Left ventricle myocardium inferior (tissue), 1 donor: ENCODE measurements at regions not wholly inside any gene's neighbourhood (a gene's known extent, or its start where the extent isn't known, plus 50 kb on each side); places are given as distances from the start of the nearest gene placed in this dataset.

Experiments
- DNase-seq: peaks from one replicate; pipeline ENCODE4 v3.0.0-alpha.2; 2020
- H3K27ac ChIP-seq: fragments of 200-600 bp; replicated peaks from 2 replicates; pipeline ENCODE4 v1.8.0; 2021
- H3K27me3 ChIP-seq: fragments of 200-600 bp; 2 replicates; pipeline ENCODE4 v1.8.0; 2021; ENCODE audit warnings: low read depth
- H3K36me3 ChIP-seq: fragments of 200-600 bp; 2 replicates; pipeline ENCODE4 v1.8.0; 2021
- H3K4me1 ChIP-seq: fragments of 200-600 bp; 2 replicates; pipeline ENCODE4 v1.8.0; 2021
- H3K4me3 ChIP-seq: fragments of 200-600 bp; 2 replicates; pipeline ENCODE4 v1.8.0; 2021; ENCODE audit warnings: mild to moderate bottlenecking, moderate library complexity
- H3K9me3 ChIP-seq: fragments of 200-600 bp; replicated peaks from 2 replicates; pipeline ENCODE4 v1.8.0; 2021
- intact Hi-C: fragments of 100-400 bp; cut with micrococcal nuclease; formaldehyde crosslinking; loops from one replicate; pipeline ENCODE4 v1.11.0; 2022
- TF ChIP-seq, protein P1 (sequence below): fragments of 200-600 bp; IDR thresholded peaks from 2 replicates; pipeline ENCODE4 v1.8.0; 2021; ENCODE audit warnings: antibody characterized with exemption, mild to moderate bottlenecking, borderline replicate concordance
- donor health status: DM: no; HTN: yes; CAD: no; lungs with severe emphysema.

DNA sequence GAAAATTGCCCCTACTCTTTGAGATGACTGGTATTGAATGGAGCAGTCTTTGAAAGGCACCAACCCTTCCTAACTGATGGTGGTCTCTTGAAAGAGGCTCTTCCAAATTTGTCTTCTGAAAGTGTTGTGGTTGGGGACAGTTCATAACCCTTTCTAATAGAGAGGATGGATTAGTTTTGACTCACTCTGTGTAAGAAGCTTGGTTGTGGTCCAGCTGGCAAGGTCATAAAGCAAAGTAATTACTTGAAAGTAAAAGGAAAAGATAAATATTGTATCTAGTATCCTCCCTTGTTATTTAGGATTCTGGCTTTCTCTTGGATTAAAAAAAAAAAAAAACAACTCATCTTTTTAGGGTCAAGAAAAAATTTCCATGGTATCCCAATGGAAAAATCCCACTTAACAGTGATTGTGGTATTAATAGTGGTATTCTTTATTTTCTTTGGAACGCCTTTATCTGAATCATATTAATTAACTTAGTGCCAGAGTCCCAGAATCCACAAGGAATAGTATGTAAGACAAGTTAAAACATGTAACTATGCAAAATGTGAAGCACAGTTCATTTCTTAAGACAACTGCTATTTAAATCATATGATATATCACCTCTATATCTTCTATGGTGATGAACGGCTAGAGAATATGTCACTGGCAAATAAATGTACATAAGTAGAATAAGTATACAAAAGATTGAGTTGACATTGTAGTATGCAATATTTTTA lies 469.3 kb upstream of the CDIN1 start:
- intact Hi-C loops, result no loop called here

DNA sequence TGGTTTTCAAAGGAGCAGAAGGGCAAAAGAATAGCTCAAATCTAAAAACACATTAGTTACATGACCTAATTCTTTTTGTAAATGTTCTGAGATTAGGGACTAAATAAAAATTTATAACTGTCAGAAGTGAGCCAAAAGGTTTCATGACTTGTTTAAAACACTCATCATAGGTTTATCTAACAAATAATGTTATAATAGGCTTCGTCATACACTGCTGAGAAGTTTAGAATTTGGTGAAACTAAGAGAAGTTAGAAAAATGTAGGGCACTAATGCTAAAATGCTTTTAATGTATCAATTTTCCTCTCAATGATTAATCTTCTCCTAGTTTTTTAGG lies 468.8 kb upstream of the CDIN1 start:
- Histone ChIP-seq H3K4me3 (no peak overlapping the region), H3K4me1 (peaks cover 16% of the 10 kb centered on the region), H3K36me3 (no peaks in the 10 kb centered on the region), H3K9me3 (no peaks in the 10 kb centered on the region), H3K27ac (no peak overlapping the region), H3K27me3 (no peaks in the 10 kb centered on the region)
- intact Hi-C loops, result no loop called here
- no peak for DNase-seq
- TF ChIP-seq, protein P1, sequence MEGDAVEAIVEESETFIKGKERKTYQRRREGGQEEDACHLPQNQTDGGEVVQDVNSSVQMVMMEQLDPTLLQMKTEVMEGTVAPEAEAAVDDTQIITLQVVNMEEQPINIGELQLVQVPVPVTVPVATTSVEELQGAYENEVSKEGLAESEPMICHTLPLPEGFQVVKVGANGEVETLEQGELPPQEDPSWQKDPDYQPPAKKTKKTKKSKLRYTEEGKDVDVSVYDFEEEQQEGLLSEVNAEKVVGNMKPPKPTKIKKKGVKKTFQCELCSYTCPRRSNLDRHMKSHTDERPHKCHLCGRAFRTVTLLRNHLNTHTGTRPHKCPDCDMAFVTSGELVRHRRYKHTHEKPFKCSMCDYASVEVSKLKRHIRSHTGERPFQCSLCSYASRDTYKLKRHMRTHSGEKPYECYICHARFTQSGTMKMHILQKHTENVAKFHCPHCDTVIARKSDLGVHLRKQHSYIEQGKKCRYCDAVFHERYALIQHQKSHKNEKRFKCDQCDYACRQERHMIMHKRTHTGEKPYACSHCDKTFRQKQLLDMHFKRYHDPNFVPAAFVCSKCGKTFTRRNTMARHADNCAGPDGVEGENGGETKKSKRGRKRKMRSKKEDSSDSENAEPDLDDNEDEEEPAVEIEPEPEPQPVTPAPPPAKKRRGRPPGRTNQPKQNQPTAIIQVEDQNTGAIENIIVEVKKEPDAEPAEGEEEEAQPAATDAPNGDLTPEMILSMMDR, result no peak

More for the DNA sequence above, 469.3 kb upstream of the CDIN1 start:
- TF ChIP-seq, protein P1, result no peak
- Histone ChIP-seq H3K27me3 (no peaks in the 10 kb centered on the region), H3K9me3 (no peaks in the 10 kb centered on the region), H3K4me3 (no peak overlapping the region), H3K27ac (no peak overlapping the region), H3K36me3 (no peaks in the 10 kb centered on the region), H3K4me1 (peaks cover 17% of the 10 kb centered on the region)
- no peak for DNase-seq

DNA sequence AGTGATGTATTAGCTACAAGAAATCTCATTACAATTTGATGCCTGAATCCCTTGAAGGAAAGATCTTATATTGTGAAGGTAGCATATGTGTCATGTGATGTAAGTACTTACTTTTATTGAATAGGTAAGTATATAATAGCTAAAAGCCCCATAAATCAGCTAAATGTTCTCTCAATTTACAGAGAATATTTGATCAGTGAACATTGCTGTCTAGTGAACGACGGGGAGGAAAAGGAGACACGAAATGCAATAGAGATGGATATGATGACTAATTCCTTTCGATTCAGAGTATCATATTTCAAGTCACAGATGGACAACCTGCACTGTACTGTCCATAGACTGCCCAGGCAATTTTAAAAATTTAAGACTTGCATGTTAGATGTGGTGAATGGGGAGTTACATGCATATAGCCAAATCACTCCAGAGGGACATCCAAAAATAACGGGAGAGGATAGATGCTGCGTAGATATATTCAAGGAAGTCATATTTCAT lies 462.1 kb upstream of the CDIN1 start:
- intact Hi-C loops, result no loop called here
- H3K4me3 ChIP-seq, result no peak overlapping the region
- H3K27ac ChIP-seq, result no peak overlapping the region
- H3K27me3 ChIP-seq, result no peaks in the 10 kb centered on the region
- no peaks in the 10 kb centered on the region for H3K36me3 ChIP-seq
- no peak for DNase-seq
- H3K9me3 ChIP-seq, result no peaks in the 10 kb centered on the region
- H3K4me1 ChIP-seq, result peaks cover 7% of the 10 kb centered on the region
- TF ChIP-seq, protein P1, result no peak

DNA sequence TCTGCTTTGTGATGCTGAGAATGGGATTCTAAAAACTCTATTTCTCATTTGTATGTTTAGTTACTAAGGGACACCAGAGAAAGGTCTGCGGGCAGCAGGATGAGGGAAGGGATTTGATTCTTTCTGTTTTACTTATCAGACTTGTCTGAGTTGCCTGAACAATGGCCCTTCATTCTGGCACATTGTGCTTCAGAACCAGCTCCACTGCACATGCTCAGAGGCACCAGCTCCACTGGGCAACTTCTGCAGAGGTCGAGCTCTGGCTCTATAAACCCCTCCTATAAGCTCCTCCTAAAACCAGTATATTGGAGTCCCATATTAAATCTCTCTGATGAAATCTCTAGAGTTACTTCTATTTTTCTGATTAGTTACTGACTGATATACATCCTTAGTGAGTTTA lies 453.2 kb upstream of the CDIN1 start:
- no peaks in the 10 kb centered on the region for H3K4me1 ChIP-seq
- no peak for DNase-seq
- TF ChIP-seq, protein P1, result no peak
- H3K4me3 ChIP-seq, result no peak overlapping the region
- intact Hi-C loops, result no loop called here
- no peaks in the 10 kb centered on the region for H3K27me3 ChIP-seq
- no peaks in the 10 kb centered on the region for H3K9me3 ChIP-seq
- H3K27ac ChIP-seq, result no peak overlapping the region
- H3K36me3 ChIP-seq, result no peaks in the 10 kb centered on the region

DNA sequence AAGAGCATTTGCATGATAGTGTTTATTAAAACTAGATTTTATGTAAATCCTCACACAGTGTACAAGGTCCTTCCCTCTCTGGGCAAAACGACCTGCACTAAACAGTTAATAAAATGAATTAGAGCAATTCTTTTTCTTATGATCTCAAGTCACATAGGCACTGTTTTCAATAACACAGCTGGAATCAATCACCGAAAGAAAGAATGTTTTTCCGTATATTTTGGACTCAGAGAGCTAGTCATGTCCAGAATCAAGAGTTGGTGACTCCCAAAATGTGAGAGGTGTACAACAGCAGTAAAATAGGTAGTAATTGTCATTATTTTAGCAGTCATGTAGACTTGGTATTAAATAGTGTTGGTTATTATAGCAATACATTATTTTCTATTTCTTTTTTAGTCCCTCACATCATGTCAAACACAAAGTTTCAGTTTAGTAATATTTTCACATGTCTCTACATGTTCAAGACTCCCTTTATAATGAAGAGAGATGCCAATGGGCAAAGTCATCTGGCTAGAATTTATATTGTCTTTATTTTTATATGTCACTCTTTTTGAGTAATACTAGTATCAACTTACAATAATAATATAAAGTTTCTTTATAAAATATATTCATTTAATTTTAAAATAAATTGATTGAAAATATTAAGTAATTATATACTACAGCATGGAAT lies 448.6 kb upstream of the CDIN1 start:
- Histone ChIP-seq H3K4me1 (no peaks in the 10 kb centered on the region), H3K9me3 (no peaks in the 10 kb centered on the region), H3K27ac (no peak overlapping the region), H3K4me3 (no peak overlapping the region), H3K27me3 (no peaks in the 10 kb centered on the region), H3K36me3 (no peaks in the 10 kb centered on the region)
- TF ChIP-seq, protein P1, result no peak
- no peak for DNase-seq
- intact Hi-C loops, result no loop called here
